ENCODE measurements at regions not wholly inside any gene's neighbourhood (a gene's known extent, or its start where the extent isn't known, plus 50 kb on each side); places are given as distances from the start of the nearest gene placed in this dataset.
A peak's percentile ranks its signal among the peaks of the same experiment; 100 is the strongest.

GRCh38 chr7:19939746-19940145 is 166.3 kb upstream of the TMEM196 start:
- no peak for TF ChIP-seq CTCF (conservative IDR thresholded peaks at IDR 0.05; ENCODE audit: low read depth, low read length)
- DNase-seq (ENCODE audit: low read depth), result peak; percentile 94
- H3K4me3 ChIP-seq (ENCODE audit: low read depth, low read length), result no peak overlapping the region

DNA sequence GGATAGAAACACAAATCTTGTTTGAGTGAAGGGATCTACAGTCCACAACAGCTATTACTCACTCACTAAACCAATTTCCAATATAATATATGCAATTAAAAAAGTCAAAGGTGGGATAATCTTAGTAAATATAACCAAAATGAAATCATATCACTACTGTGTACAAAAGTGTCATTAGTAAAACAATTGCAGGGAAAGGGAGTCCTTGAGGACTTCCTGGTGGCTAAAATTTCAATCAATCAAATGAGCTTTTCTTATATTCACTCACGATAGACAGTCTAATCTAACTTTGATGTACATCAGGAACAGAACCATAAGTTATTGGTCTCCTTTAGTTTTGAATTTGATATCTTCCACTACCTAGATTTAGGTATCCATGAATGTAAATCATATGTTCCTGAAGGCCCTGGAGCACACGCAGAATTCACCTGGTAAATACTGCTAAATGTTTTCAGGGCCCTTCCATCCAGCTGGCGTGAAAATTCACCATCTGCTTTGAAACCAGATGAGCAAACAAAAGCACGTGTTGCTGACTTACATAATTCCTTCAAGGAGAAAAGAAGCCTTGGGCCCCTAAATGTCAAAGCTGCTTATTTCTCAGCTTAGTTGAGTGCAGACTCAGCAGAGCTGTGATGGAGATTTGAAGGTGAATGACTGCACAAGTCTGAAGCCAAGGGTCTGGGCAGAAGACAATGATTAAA is 159.3 kb upstream of the TMEM196 start:
- TF ChIP-seq CTCF (conservative IDR thresholded peaks at IDR 0.05; ENCODE audit: low read depth, low read length), result no peak
- H3K4me3 ChIP-seq (ENCODE audit: low read depth, low read length), result no peak overlapping the region
- no peak for DNase-seq (ENCODE audit: low read depth)

DNA sequence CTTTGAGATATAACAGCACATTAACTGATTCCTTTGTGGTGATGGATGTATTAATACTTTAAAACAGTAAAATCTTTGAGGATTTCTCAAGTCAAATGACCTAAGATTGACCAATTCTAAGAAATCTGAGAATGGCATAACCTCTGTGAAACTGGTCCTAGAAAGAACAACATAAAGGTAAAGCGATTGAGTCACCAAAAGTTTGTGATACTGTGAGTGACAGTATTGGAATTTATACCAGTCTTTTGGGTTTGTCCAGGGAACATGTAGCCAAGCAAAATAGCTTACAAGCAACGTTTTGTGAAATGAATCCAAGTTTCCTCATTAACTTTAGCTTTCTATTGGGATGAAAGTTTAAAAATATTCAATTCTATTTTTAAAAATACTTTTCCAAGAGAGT is 157.4 kb upstream of the TMEM196 start:
- TF ChIP-seq CTCF (conservative IDR thresholded peaks at IDR 0.05; ENCODE audit: low read depth, low read length), result no peak
- DNase-seq (ENCODE audit: low read depth), result no peak
- H3K4me3 ChIP-seq (ENCODE audit: low read depth, low read length), result no peak overlapping the region

GRCh38 chr7:19930051-19930450 is 156.6 kb upstream of the TMEM196 start:
- no peak for DNase-seq (ENCODE audit: low read depth)
- no peak for TF ChIP-seq CTCF (conservative IDR thresholded peaks at IDR 0.05; ENCODE audit: low read depth, low read length)
- H3K4me3 ChIP-seq (ENCODE audit: low read depth, low read length), result no peak overlapping the region

DNA sequence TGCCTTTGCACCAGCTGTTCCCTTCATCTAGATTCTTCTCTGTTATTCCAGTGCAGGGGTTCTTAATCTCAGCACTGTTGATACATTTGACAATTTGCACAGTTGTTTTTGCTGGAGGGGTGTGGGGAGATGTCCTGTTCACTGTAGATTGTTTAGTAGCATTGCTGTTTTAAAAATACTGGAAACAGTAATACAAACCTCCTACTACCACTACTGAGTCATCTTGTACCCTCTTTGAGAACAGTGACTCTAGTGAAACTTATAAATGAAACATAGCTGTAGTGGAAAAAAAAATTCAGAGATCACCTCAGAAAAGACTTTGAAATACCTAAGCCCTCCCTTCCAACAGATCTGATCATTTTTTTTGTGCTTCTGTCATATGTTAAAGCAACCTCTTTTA is 154.8 kb upstream of the TMEM196 start:
- no peak for TF ChIP-seq CTCF (conservative IDR thresholded peaks at IDR 0.05; ENCODE audit: low read depth, low read length)
- DNase-seq (ENCODE audit: low read depth), result no peak
- no peak overlapping the region for H3K4me3 ChIP-seq (ENCODE audit: low read depth, low read length)

DNA sequence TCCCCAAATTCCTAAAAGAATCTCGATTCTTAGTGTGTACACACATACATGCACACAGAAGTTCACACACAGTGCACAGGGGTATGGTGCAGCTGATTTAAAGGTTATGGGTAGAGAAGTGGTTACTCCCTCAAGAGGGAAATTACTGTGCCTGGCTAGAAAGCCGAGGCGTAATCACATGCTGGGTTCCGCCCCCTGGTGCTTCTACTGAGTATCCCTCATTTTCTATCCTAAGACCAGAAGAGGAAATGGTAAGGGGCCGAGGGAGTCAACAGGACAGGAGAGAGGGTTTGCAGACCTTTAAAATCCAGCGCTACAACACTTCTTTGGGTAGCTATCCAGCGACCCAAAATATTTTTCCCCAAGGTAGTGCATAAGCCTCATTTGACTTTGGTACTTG is 147.3 kb upstream of the TMEM196 start:
- no peak for DNase-seq (ENCODE audit: low read depth)
- TF ChIP-seq CTCF (conservative IDR thresholded peaks at IDR 0.05; ENCODE audit: low read depth, low read length), result no peak
- H3K4me3 ChIP-seq (ENCODE audit: low read depth, low read length), result no peak overlapping the region

- no peak for TF ChIP-seq CTCF (conservative IDR thresholded peaks at IDR 0.05; ENCODE audit: low read depth, low read length)
Measured at GRCh38 chr7:19920166-19920565, 146.7 kb upstream of the TMEM196 start.

More at GRCh38 chr7:19920166-19920565, 146.7 kb upstream of the TMEM196 start:
- H3K4me3 ChIP-seq (ENCODE audit: low read depth, low read length), result no peak overlapping the region
- no peak for DNase-seq (ENCODE audit: low read depth)

Data from epithelial cell of proximal tubule (primary cell).